ENCODE measurements at regions not wholly inside any gene's neighbourhood (a gene's known extent, or its start where the extent isn't known, plus 50 kb on each side); places are given as distances from the start of the nearest gene placed in this dataset.

- Histone ChIP-seq H3K36me3 (no peaks in the 10 kb centered on the region), H3K4me3 (no peak overlapping the region), H3K27ac (no peak overlapping the region), H3K27me3 (no peaks in the 10 kb centered on the region), H3K9me3 (no peaks in the 10 kb centered on the region), H3K4me1 (peaks cover 0 to 31% (median 0%) of the 10 kb centered on the region in 4 donors)
- TF ChIP-seq EP300 (IDR thresholded peaks at IDR 0.05) (no peak), CTCF (IDR thresholded peaks at IDR 0.05) (no peak), POLR2A (IDR thresholded peaks at IDR 0.05) (no peak)
- no peak for DNase-seq (ENCODE audit: low spot score in 2 of 2)
- WGBS, 2 donors, result 85 to 86% methylated on average over 9 of the region's 9 CpGs
Measured at GRCh38 chr6:108746836-108747575, 101.2 kb upstream of the ARMC2 start.

- Histone ChIP-seq H3K4me1 (peaks cover 0 to 31% (median 0%) of the 10 kb centered on the region in 4 donors), H3K36me3 (no peaks in the 10 kb centered on the region), H3K4me3 (no peak overlapping the region), H3K27ac (no peak overlapping the region), H3K9me3 (no peaks in the 10 kb centered on the region), H3K27me3 (no peaks in the 10 kb centered on the region)
- 94 to 95% methylated on average over 1 of the region's 1 CpG for WGBS, 2 donors
- no peak for TF ChIP-seq POLR2A (IDR thresholded peaks at IDR 0.05)
- TF ChIP-seq CTCF (IDR thresholded peaks at IDR 0.05), result no peak
- TF ChIP-seq EP300 (IDR thresholded peaks at IDR 0.05), result no peak
- DNase-seq (ENCODE audit: low spot score in 2 of 2), result no peak
Measured at GRCh38 chr6:108748055-108748454, 100.2 kb upstream of the ARMC2 start.

GRCh38 chr6:108748959-108749358 lies 99.3 kb upstream of the ARMC2 start:
- DNase-seq (ENCODE audit: low spot score in 2 of 2), result no peak
- 87 to 93% methylated on average over 3 of the region's 3 CpGs for WGBS, 2 donors
- TF ChIP-seq EP300 (IDR thresholded peaks at IDR 0.05) (no peak), CTCF (IDR thresholded peaks at IDR 0.05) (no peak), POLR2A (IDR thresholded peaks at IDR 0.05) (no peak)
- H3K4me3 ChIP-seq, result no peak overlapping the region
- no peak overlapping the region for H3K27ac ChIP-seq
- no peaks in the 10 kb centered on the region for H3K36me3 ChIP-seq
- peaks cover 0 to 22% (median 0%) of the 10 kb centered on the region in 4 donors for H3K4me1 ChIP-seq
- no peaks in the 10 kb centered on the region for H3K9me3 ChIP-seq
- H3K27me3 ChIP-seq, result no peaks in the 10 kb centered on the region

GRCh38 chr6:108750801-108751200 lies 97.4 kb upstream of the ARMC2 start:
- TF ChIP-seq CTCF (IDR thresholded peaks at IDR 0.05), result no peak
- TF ChIP-seq POLR2A (IDR thresholded peaks at IDR 0.05), result no peak
- no peak for TF ChIP-seq EP300 (IDR thresholded peaks at IDR 0.05)
- WGBS, 2 donors, result 82 to 84% methylated on average over 8 of the region's 8 CpGs
- H3K36me3 ChIP-seq, result no peaks in the 10 kb centered on the region

GRCh38 chr6:108751282-108751681 lies 96.9 kb upstream of the ARMC2 start:
- H3K4me1 ChIP-seq, result peaks cover 0 to 8% (median 0%) of the 10 kb centered on the region in 4 donors
- no peak overlapping the region for H3K4me3 ChIP-seq
- H3K9me3 ChIP-seq, result peaks cover 0 to 3% (median 0%) of the 10 kb centered on the region in 4 donors
- no peaks in the 10 kb centered on the region for H3K36me3 ChIP-seq
- no peaks in the 10 kb centered on the region for H3K27me3 ChIP-seq
- no peak overlapping the region for H3K27ac ChIP-seq
- DNase-seq (ENCODE audit: low spot score in 2 of 2), result no peak
- no peak for TF ChIP-seq CTCF (IDR thresholded peaks at IDR 0.05)
- TF ChIP-seq EP300 (IDR thresholded peaks at IDR 0.05), result no peak
- TF ChIP-seq POLR2A (IDR thresholded peaks at IDR 0.05), result no peak
- 93 to 96% methylated on average over 5 of the region's 5 CpGs for WGBS, 2 donors

More at GRCh38 chr6:108750801-108751200, 97.4 kb upstream of the ARMC2 start:
- DNase-seq (ENCODE audit: low spot score in 2 of 2), result no peak
- H3K27ac ChIP-seq, result no peak overlapping the region
- no peak overlapping the region for H3K4me3 ChIP-seq
- H3K9me3 ChIP-seq, result peaks cover 0 to 3% (median 0%) of the 10 kb centered on the region in 4 donors
- peaks cover 0 to 8% (median 0%) of the 10 kb centered on the region in 4 donors for H3K4me1 ChIP-seq
- no peaks in the 10 kb centered on the region for H3K27me3 ChIP-seq
